ENCODE measurements at regions not wholly inside any gene's neighbourhood (a gene's known extent, or its start where the extent isn't known, plus 50 kb on each side); places are given as distances from the start of the nearest gene placed in this dataset.

DNA sequence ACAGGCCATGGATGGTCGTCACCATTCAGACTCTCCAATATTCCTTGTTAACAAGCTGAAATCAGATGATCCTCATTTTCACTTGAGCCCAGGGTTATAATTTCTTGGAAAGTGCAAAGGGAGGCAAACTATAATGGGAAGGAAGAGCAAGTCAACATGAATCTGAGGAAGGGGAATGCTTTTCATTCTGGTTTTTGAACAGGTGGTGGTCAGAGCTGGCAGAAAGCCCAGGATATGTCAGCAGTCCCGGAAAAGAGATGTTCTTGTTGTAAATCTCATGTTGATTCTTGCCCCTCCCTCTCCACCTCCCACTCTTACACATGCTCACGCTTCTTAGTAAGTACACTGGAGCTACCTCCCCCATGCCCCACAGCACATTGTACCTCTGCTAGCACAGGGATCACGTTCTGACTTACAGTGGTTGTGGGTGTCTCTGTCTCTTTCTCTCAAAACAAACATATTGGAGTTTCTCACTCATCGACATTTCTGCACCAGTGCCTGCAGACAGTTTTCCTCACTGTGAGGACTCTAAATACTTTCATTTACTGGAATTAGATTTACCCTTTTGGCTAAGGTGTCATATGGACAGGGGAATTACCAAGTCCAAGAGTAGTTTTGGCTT, 77.6 kb downstream of the XCL2 start:
- TF ChIP-seq CTCF (IDR thresholded peaks at IDR 0.05; ENCODE audit: insufficient read depth, low read length, poor library complexity, severe bottlenecking) (no peak), EZH2phosphoT487 (conservative IDR thresholded peaks at IDR 0.05; ENCODE audit: low read length) (no peak)

Measured in SU-DHL-6 (cell line).